Tibial nerve (tissue), 4 donors: ENCODE measurements at regions not wholly inside any gene's neighbourhood (a gene's known extent, or its start where the extent isn't known, plus 50 kb on each side); places are given as distances from the start of the nearest gene placed in this dataset.

Experiments used
- DNase-seq, 2 donors: peaks; one replicate each; pipeline ENCODE4 v3.0.0-alpha.2; 2019; ENCODE audit warnings: low spot score in 2 of 2
- H3K27ac ChIP-seq, 4 donors: fragments of 200-600 bp; sonication (generic) in 3 of 4; one replicate each; pipeline ENCODE4 v1.5.1; 2017 to 2019; ENCODE audit warnings: mild to moderate bottlenecking in 1 of 4
- H3K27me3 ChIP-seq, 2 donors: fragments of 200-600 bp; sonication (generic) in 1 of 2; one replicate each; pipeline versions ENCODE4 v1.5.1 to v1.6.0; 2017 to 2019
- H3K36me3 ChIP-seq, 3 donors: fragments of 200-600 bp; sonication (generic); one replicate each; pipeline ENCODE4 v1.5.1; 2018 to 2019
- H3K4me1 ChIP-seq, 4 donors: fragments of 200-600 bp; sonication (generic) in 3 of 4; one replicate each; pipeline ENCODE4 v1.5.1; 2017 to 2019
- H3K4me3 ChIP-seq, 4 donors: fragments of 200-600 bp; sonication (generic) in 3 of 4; one replicate each; pipeline ENCODE4 v1.5.1; 2017 to 2019; ENCODE audit warnings: mild to moderate bottlenecking in 1 of 4, moderate library complexity in 1 of 4
- H3K9me3 ChIP-seq, 4 donors: fragments of 200-600 bp; sonication (generic) in 3 of 4; one replicate each; pipeline ENCODE4 v1.5.1; 2017 to 2019
- CTCF ChIP-seq, 5 experiments: fragments of 200-600 bp in 3 of 5; fragments of 450-650 bp in 2 of 5; sonication (generic) in 3 of 5; IDR thresholded peaks; one replicate each; pipeline ENCODE4 v1.5.1; 2016 to 2019; ENCODE audit warnings: antibody characterized with exemption in 5 of 5, mild to moderate bottlenecking in 3 of 5, moderate library complexity in 2 of 5
- EP300 ChIP-seq, 2 donors: sonication (generic); formaldehyde crosslinking; IDR thresholded peaks; one replicate each; pipeline ENCODE4 v1.6.1; 2017; ENCODE audit warnings: antibody characterized with exemption in 2 of 2, mild to moderate bottlenecking in 1 of 2
- POLR2A ChIP-seq, 2 donors: fragments of 450-650 bp; IDR thresholded peaks; one replicate each; pipeline ENCODE4 v1.6.1; 2017; ENCODE audit warnings: antibody characterized with exemption in 2 of 2, mild to moderate bottlenecking in 2 of 2, moderate library complexity in 2 of 2
- WGBS, 2 donors: methylation state at CpG; one replicate each; pipeline ENCODE4 v1.1.5; 2018; 5-methylcytosine and 5-hydroxymethylcytosine counted together

GRCh38 chr5:20515606-20516005 lies 527.6 kb upstream of the CDH18 start:
- no peaks in the 10 kb centered on the region for H3K36me3 ChIP-seq
- no peaks in the 10 kb centered on the region for H3K27me3 ChIP-seq
- no peaks in the 10 kb centered on the region for H3K4me1 ChIP-seq
- 91 to 95% methylated on average over 4 of the region's 4 CpGs for WGBS, 2 donors
- no peak overlapping the region for H3K27ac ChIP-seq
- H3K9me3 ChIP-seq = no peaks in the 10 kb centered on the region
- no peak for DNase-seq
- TF ChIP-seq POLR2A (IDR thresholded peaks at IDR 0.05) (no peak), EP300 (IDR thresholded peaks at IDR 0.05) (no peak), CTCF (IDR thresholded peaks at IDR 0.05) (no peak)
- H3K4me3 ChIP-seq = no peak overlapping the region

GRCh38 chr5:20514145-20514544 lies 526.1 kb upstream of the CDH18 start:
- H3K4me3 ChIP-seq = no peak overlapping the region
- H3K27ac ChIP-seq = no peak overlapping the region
- no peaks in the 10 kb centered on the region for H3K36me3 ChIP-seq
- no peaks in the 10 kb centered on the region for H3K4me1 ChIP-seq
- no peak for TF ChIP-seq CTCF (IDR thresholded peaks at IDR 0.05)
- TF ChIP-seq EP300 (IDR thresholded peaks at IDR 0.05) = no peak
- TF ChIP-seq POLR2A (IDR thresholded peaks at IDR 0.05) = no peak
- H3K27me3 ChIP-seq = no peaks in the 10 kb centered on the region
- H3K9me3 ChIP-seq = no peaks in the 10 kb centered on the region
- no peak for DNase-seq
- 73 to 74% methylated on average over 4 of the region's 4 CpGs for WGBS, 2 donors

- Histone ChIP-seq H3K27me3 (no peaks in the 10 kb centered on the region), H3K4me1 (no peaks in the 10 kb centered on the region), H3K9me3 (no peaks in the 10 kb centered on the region), H3K4me3 (no peak overlapping the region), H3K36me3 (no peaks in the 10 kb centered on the region), H3K27ac (no peak overlapping the region)
- 70 to 75% methylated on average over 2 of the region's 2 CpGs for WGBS, 2 donors
- no peak for DNase-seq
- TF ChIP-seq EP300 (IDR thresholded peaks at IDR 0.05) (no peak), CTCF (IDR thresholded peaks at IDR 0.05) (no peak), POLR2A (IDR thresholded peaks at IDR 0.05) (no peak)
These were observed 512.5 kb upstream of the CDH18 start for GRCh38 chr5:20500546-20500945.

GRCh38 chr5:20498926-20499325 lies 510.9 kb upstream of the CDH18 start:
- no peak for TF ChIP-seq CTCF (IDR thresholded peaks at IDR 0.05)
- TF ChIP-seq POLR2A (IDR thresholded peaks at IDR 0.05) = no peak
- TF ChIP-seq EP300 (IDR thresholded peaks at IDR 0.05) = no peak
- Histone ChIP-seq H3K4me3 (no peak overlapping the region), H3K27ac (no peak overlapping the region), H3K4me1 (no peaks in the 10 kb centered on the region), H3K27me3 (no peaks in the 10 kb centered on the region), H3K36me3 (no peaks in the 10 kb centered on the region), H3K9me3 (no peaks in the 10 kb centered on the region)
- no peak for DNase-seq
- WGBS, 2 donors = 84% methylated on average over 3 of the region's 3 CpGs

GRCh38 chr5:20498102-20498501 lies 510.1 kb upstream of the CDH18 start:
- no peak overlapping the region for H3K4me3 ChIP-seq
- H3K27ac ChIP-seq = no peak overlapping the region
- no peaks in the 10 kb centered on the region for H3K9me3 ChIP-seq
- no peaks in the 10 kb centered on the region for H3K4me1 ChIP-seq
- WGBS, 2 donors = 96 to 98% methylated on average over 1 of the region's 1 CpG
- no peak for DNase-seq
- no peak for TF ChIP-seq EP300 (IDR thresholded peaks at IDR 0.05)
- no peaks in the 10 kb centered on the region for H3K36me3 ChIP-seq
- H3K27me3 ChIP-seq = no peaks in the 10 kb centered on the region

GRCh38 chr5:20497356-20497755 lies 509.4 kb upstream of the CDH18 start:
- no peak overlapping the region for H3K4me3 ChIP-seq

More at GRCh38 chr5:20497356-20497755, 509.4 kb upstream of the CDH18 start:
- no peak overlapping the region for H3K27ac ChIP-seq
- H3K9me3 ChIP-seq = no peaks in the 10 kb centered on the region
- H3K4me1 ChIP-seq = no peaks in the 10 kb centered on the region
- no peak for DNase-seq
- whole genome bisulfite sequencing, 2 donors = 67 to 79% methylated on average over 2 of the region's 2 CpGs
- no peaks in the 10 kb centered on the region for H3K36me3 ChIP-seq
- no peak for TF ChIP-seq EP300 (IDR thresholded peaks at IDR 0.05)
- no peak for TF ChIP-seq CTCF (IDR thresholded peaks at IDR 0.05)
- TF ChIP-seq POLR2A (IDR thresholded peaks at IDR 0.05) = no peak
- H3K27me3 ChIP-seq = no peaks in the 10 kb centered on the region
